ENCODE measurements at regions not wholly inside any gene's neighbourhood (a gene's known extent, or its start where the extent isn't known, plus 50 kb on each side); places are given as distances from the start of the nearest gene placed in this dataset.

DNA sequence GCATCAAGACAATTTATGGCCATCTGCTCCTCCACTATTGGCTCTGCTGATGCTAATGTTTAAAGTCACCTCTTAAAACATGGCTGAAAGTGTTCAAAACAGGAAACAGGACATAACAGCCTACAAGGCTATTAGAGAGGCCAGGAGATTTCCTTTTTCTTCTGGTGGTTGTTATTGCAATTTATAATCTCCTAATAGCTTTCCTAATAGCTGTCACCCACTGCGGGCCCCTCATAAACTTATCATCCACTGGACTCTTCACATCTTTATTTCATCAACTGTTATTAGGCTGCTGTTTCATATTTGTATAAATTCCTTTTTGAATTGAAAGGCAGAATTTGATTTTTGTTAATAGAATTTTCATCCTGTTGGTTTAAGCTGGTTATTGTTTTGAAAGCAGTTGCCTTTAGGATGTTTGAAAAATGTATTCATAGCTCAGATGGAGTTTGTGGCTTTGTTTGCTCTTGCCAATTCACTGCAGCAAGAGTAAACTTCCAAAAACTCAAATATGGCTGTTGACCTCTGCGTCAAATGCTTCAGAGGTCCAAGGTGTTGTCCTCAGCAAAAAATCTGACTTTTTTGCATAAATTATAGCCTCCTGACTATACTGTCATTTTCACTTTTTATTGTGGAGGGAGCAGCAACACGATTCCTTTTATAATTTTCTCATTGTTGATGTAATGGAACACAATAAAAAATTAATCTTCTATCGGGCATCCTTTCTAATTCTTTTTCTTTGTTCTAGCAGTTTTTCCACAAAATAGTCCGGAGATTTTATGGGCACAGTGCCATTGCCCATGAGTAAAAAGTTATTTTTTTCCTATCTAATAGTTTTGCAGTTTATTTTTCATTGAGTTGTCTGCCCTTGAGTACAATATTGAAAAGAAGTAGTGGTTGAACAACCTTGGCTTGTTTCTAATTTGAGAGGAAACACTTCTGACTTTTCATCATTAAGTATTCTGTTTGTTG lies 69.3 kb downstream of the MAT2B start:
- TF ChIP-seq JUN (CRISPR knock-in tag; IDR thresholded peaks at IDR 0.05) (no peak), USF1 (CRISPR knock-in tag; IDR thresholded peaks at IDR 0.05) (no peak), CTCF (IDR thresholded peaks at IDR 0.05) (no peak), ZNF232 (CRISPR knock-in tag; IDR thresholded peaks at IDR 0.05) (no peak), MAX (CRISPR knock-in tag; IDR thresholded peaks at IDR 0.05) (no peak), FOXJ3 (CRISPR knock-in tag; IDR thresholded peaks at IDR 0.05; ENCODE audit: borderline replicate concordance) (no peak), E2F4 (CRISPR knock-in tag; IDR thresholded peaks at IDR 0.05; ENCODE audit: borderline replicate concordance, low read depth) (no peak), ESRRA (CRISPR knock-in tag; IDR thresholded peaks at IDR 0.05; ENCODE audit: borderline replicate concordance) (no peak)
